Ishikawa (cell line): ENCODE measurements at regions not wholly inside any gene's neighbourhood (a gene's known extent, or its start where the extent isn't known, plus 50 kb on each side); places are given as distances from the start of the nearest gene placed in this dataset.
A peak's percentile ranks its signal among the peaks of the same experiment; 100 is the strongest.

Source experiments
- CEBPB ChIP-seq: IDR thresholded peaks from 2 replicates; pipeline ENCODE4 v1.6.1; 2012
- CREB1 ChIP-seq: IDR thresholded peaks from 2 replicates; pipeline ENCODE4 v1.6.1; 2012; ENCODE audit warnings: low read depth
- EGR1 ChIP-seq: IDR thresholded peaks from 2 replicates; pipeline ENCODE4 v1.6.1; 2012
- EP300 ChIP-seq: IDR thresholded peaks from 2 replicates; pipeline ENCODE4 v1.6.1; 2012; ENCODE audit warnings: borderline replicate concordance
- FOXM1 ChIP-seq: IDR thresholded peaks from 2 replicates; pipeline ENCODE4 v1.6.1; 2012; ENCODE audit warnings: low read depth, borderline replicate concordance
- MAX ChIP-seq: IDR thresholded peaks from 2 replicates; pipeline ENCODE4 v1.6.1; 2012
- NFIC ChIP-seq: IDR thresholded peaks from 2 replicates; pipeline ENCODE4 v1.6.1; 2012
- RAD21 ChIP-seq: IDR thresholded peaks from 2 replicates; pipeline ENCODE4 v1.6.1; 2012; ENCODE audit warnings: low read depth
- TAF1 ChIP-seq: IDR thresholded peaks from 2 replicates; pipeline ENCODE4 v1.6.1; 2012; ENCODE audit warnings: low read depth, mild to moderate bottlenecking
- TCF12 ChIP-seq: IDR thresholded peaks from 2 replicates; pipeline ENCODE4 v1.6.1; 2012; ENCODE audit warnings: low read depth
- TEAD4 ChIP-seq: IDR thresholded peaks from 2 replicates; pipeline ENCODE4 v1.6.1; 2012
- USF1 ChIP-seq: IDR thresholded peaks from 2 replicates; pipeline ENCODE4 v1.6.1; 2012
- YY1 ChIP-seq: IDR thresholded peaks from 2 replicates; pipeline ENCODE4 v1.6.1; 2012; ENCODE audit warnings: low read depth
- ZBTB7A ChIP-seq: IDR thresholded peaks from 2 replicates; pipeline ENCODE4 v1.6.1; 2012; ENCODE audit warnings: low read depth
- TF ChIP-seq, protein P1 (sequence below): IDR thresholded peaks from 2 replicates; pipeline ENCODE4 v1.6.1; 2012; ENCODE audit warnings: low read depth, mild to moderate bottlenecking

- TF ChIP-seq USF1 (no peak), MAX (no peak), CREB1 (no peak)
These were observed 168.8 kb upstream of the ST8SIA2 start for GRCh38 chr15:92224843-92225242.

DNA sequence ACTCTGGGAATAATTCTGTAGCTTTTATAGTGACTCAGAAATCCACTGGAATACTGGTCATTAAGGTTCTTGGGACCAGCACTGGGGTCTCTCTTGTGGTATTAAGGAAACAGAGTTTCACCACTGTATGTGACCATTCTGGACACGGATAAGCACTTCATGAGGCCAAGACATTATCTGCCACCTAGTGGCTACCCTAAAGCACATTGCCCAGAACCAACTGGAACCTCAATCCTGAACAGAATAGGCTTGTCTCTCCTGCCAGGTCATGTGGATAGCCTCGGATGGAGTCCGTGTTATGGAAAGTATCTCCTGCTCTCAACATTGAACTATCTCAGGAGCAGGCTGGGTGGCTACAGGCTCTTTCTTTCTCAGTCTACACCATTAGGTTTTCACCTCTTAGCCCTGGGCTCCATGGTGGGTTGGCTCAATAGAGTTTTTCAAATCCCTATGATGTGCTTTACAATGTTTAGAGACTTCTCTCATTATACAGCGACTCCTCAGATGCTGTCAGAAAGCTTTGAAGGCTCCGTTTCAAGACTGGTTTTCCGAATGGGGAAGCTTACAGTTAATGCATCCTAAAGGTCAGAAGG is 167.6 kb upstream of the ST8SIA2 start:
- TF ChIP-seq RAD21 = peak; percentile 38; the same call in 1 of the 2 replicates
- no peak for TF ChIP-seq TAF1
- TF ChIP-seq USF1 = no peak
- TF ChIP-seq, protein P1, sequence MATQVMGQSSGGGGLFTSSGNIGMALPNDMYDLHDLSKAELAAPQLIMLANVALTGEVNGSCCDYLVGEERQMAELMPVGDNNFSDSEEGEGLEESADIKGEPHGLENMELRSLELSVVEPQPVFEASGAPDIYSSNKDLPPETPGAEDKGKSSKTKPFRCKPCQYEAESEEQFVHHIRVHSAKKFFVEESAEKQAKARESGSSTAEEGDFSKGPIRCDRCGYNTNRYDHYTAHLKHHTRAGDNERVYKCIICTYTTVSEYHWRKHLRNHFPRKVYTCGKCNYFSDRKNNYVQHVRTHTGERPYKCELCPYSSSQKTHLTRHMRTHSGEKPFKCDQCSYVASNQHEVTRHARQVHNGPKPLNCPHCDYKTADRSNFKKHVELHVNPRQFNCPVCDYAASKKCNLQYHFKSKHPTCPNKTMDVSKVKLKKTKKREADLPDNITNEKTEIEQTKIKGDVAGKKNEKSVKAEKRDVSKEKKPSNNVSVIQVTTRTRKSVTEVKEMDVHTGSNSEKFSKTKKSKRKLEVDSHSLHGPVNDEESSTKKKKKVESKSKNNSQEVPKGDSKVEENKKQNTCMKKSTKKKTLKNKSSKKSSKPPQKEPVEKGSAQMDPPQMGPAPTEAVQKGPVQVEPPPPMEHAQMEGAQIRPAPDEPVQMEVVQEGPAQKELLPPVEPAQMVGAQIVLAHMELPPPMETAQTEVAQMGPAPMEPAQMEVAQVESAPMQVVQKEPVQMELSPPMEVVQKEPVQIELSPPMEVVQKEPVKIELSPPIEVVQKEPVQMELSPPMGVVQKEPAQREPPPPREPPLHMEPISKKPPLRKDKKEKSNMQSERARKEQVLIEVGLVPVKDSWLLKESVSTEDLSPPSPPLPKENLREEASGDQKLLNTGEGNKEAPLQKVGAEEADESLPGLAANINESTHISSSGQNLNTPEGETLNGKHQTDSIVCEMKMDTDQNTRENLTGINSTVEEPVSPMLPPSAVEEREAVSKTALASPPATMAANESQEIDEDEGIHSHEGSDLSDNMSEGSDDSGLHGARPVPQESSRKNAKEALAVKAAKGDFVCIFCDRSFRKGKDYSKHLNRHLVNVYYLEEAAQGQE = no peak
- no peak for TF ChIP-seq CREB1
- TF ChIP-seq YY1 = no peak

GRCh38 chr15:92228830-92229229 is 164.9 kb upstream of the ST8SIA2 start:
- no peak for TF ChIP-seq ZBTB7A
- no peak for TF ChIP-seq NFIC
- TF ChIP-seq USF1 = no peak
- TF ChIP-seq TCF12 = no peak
- TF ChIP-seq FOXM1 = no peak

GRCh38 chr15:92231461-92231860 is 162.2 kb upstream of the ST8SIA2 start:
- no peak for TF ChIP-seq CREB1
- TF ChIP-seq CEBPB = no peak
- TF ChIP-seq, protein P1 = no peak
- TF ChIP-seq USF1 = no peak
- TF ChIP-seq ZBTB7A = no peak
- TF ChIP-seq TCF12 = no peak
- no peak for TF ChIP-seq MAX
- TF ChIP-seq TEAD4 = no peak

GRCh38 chr15:92232317-92232716 is 161.4 kb upstream of the ST8SIA2 start:
- TF ChIP-seq NFIC (no peak), MAX (no peak)

- TF ChIP-seq USF1 = no peak
- TF ChIP-seq YY1 = no peak
- TF ChIP-seq CEBPB = no peak
- no peak for TF ChIP-seq CREB1
- TF ChIP-seq FOXM1 = no peak
- no peak for TF ChIP-seq MAX
- no peak for TF ChIP-seq NFIC
- TF ChIP-seq TAF1 = no peak
- no peak for TF ChIP-seq ZBTB7A
- TF ChIP-seq, protein P1 = no peak
- no peak for TF ChIP-seq EGR1
- no peak for TF ChIP-seq EP300
- TF ChIP-seq RAD21 = no peak
- TF ChIP-seq TCF12 = no peak
- no peak for TF ChIP-seq TEAD4
These were observed 160.8 kb upstream of the ST8SIA2 start for GRCh38 chr15:92232876-92233275.
